ENCODE measurements at regions not wholly inside any gene's neighbourhood (a gene's known extent, or its start where the extent isn't known, plus 50 kb on each side); places are given as distances from the start of the nearest gene placed in this dataset.
A peak's percentile ranks its signal among the peaks of the same experiment; 100 is the strongest.
"Not testable (repeated sequence)": the region's sequence is repeated elsewhere in the genome, so short reads cannot be mapped to it uniquely, and the experiment has no call there.

DNA sequence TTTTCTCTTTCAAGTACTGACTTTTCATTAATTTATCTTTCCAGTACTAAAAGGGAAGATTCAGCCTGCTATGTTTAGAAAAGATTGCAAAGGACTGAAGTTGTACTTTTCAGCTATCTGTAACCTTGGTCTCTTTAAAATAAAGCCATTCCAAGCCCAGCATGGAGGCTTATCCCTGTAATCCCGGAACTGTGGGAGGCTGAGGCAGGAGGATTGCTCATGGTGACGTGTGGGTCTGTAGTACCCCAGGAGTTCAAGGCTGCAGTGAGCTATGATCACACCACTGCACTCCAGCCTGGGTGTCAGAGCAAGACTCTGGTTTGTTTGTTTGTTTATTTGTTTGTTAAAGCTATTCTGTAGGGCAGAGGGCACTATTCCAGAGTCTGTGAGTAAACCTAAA, 50.6 kb upstream of the TMEM170B start:
- DNase-seq = no peak

DNA sequence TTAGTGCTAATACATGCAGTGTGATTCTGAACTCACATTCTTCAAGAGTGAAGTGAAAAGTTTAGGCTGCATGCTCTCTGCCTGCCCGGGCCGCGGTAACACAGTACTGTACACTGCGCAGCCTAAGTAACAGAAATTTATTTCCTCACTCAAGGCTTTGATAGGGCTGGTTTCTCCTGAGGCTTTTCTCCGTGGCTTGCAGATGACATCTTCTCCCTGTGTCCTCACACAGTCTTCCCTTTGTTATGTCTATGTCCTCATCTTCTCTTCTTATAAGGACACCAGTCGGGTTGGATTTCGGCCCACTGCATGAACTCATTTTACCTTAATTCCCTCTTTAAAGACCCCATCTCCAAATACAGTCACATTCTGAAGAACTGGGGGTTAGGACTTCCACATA, 51.1 kb upstream of the TMEM170B start:
- DNase-seq = no peak

DNA sequence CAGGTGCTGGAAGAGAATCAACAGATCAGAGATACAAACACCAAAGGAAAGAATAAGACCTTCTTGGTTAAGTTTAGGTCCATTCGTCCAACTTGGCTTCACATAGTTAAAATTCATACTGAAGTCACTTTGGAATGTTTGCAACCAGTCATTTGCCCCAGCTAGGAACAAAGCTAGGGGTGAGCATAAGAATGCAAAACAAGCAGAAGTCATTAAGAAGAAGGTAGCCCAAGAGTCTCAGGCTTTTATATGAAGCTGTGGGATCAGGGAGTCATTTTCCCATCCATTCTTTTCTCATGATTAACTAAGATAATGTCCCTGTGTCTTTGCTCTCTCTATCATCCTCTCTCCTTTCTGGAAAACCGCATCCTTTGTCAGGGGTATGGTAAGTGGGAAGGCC, 51.5 kb upstream of the TMEM170B start:
- no peak for DNase-seq

DNA sequence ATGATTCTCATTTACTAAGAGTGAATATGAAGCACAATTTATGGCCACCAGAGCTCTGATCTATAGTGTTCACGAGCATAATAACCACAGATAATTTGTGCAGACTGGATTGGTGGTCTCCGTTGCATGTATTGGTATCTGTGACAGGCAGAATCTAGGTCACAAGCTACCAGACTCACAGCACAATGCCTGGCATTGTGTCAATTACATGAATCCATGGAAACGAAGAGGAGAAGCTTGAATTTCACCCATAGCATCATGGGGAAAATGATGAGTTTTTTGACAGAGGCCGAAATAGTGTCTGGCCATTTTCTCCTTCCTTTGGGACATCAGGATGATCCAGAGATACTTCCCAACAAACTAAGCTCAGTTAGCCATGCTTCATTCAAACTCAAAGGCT, 52.3 kb upstream of the TMEM170B start:
- no peak for DNase-seq

DNA sequence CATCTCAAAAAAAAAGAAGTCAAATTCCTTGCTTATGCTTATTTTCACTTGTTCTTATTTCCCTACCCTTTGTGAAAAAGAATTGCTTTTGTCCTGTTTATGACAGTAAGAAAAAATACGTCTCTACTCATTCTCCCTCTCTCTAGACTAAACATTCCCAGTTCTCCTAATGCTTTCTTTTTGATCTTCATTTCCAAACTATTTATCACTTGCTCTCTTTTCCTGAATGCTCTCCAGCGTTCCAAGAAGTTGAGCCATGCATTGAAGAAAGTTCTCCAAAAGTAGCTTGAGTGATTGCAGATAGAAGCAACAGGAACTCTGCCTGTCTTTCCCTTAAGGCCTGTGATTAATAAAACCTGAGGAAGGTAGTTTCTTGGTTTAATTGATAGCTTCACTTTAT, 53.1 kb upstream of the TMEM170B start:
- DNase-seq = peak; percentile 24

DNA sequence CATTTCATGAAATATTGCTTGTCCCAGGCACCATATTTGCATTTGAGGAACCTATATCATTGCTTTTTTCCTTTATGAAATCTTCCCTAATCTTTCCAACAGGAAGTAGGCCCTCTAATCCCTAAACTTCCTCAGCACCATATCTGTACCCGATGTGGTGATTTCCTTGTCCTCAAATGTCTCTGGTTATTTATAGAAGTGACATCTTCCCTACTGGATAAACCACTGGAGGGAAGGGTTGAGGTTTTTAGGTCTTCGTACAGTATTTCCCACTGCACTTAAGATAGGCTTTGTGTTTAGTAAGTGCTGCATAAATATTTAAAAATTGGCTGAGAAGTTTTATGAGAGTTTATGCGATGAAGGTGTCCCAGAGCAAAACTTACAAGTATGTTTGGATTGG, 54.9 kb upstream of the TMEM170B start:
- no peak for DNase-seq

DNA sequence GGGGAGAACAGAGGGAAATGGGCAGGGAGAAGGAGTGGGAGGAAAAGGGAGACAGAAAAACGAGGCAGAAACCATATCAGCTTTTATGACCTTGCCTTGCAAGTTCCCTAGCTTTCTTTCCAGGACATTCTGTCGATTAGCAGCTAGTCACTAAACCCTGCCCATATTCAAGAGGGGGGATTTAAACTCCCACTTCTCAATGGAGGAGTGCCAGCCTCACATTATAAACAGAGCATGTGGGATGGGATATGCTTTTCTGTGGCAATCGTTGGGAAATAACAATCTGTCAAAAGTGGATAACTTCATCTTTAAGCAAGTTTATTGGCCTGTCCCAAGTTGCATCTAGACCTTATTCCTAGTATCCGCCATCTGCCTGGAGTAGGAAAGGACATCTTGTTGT, 57.0 kb upstream of the TMEM170B start:
- no peak for DNase-seq

DNA sequence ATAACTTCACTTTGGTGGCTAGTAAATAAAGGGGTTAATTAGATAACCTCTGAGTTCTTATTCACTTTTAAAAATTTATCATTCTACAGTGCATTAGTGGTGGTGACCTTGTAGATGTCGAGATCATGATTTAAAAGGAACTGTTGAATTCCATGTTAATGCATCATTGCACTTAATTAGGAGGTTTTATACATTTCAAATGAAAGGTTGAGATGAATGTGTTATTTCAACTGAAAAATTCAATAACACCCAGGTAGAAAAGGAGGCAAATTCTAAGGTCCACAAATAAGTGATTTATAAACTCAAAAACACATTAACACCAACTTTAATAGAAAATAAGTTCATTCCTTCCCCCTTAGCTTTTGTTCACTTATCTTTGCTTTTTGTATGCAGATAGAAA, 58.3 kb upstream of the TMEM170B start:
- DNase-seq = no peak

DNA sequence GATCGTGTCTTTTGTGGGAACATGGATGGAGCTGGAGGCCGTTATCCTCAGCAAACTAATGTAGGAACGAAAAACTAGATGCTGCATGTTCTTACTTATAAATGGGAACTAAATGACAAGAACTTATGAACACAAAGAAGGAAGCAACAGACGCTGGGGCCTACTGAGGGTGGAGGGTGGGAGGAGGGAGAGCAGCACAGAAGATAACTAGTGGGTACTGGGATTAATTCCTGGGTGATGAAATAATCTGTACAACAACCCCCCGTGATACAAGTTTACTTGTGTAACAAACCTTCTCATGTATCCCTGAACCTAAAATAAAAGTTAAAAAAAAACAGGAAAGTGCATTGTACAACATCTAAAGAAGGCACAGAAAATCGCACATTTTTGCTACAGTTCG, 59.0 kb upstream of the TMEM170B start:
- DNase-seq = no peak

DNA sequence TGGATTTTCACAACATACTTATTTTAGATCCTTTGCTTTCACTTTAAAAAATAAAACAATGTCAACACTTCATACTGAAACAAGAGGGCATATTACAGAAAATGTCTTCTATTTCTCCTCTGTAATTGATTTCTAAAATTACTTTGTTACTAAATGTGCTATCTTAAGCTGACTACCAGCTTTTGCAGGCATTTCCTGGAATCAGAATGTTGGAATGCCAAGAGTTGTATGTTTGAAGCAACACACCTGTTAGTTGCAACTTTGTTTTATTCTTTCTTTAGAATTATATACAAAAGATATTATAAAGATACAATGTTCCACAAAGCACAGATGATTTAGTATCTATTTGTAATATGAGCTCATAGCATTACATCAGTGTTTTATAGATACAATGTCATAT, 62.5 kb upstream of the TMEM170B start:
- DNase-seq = no peak

DNA sequence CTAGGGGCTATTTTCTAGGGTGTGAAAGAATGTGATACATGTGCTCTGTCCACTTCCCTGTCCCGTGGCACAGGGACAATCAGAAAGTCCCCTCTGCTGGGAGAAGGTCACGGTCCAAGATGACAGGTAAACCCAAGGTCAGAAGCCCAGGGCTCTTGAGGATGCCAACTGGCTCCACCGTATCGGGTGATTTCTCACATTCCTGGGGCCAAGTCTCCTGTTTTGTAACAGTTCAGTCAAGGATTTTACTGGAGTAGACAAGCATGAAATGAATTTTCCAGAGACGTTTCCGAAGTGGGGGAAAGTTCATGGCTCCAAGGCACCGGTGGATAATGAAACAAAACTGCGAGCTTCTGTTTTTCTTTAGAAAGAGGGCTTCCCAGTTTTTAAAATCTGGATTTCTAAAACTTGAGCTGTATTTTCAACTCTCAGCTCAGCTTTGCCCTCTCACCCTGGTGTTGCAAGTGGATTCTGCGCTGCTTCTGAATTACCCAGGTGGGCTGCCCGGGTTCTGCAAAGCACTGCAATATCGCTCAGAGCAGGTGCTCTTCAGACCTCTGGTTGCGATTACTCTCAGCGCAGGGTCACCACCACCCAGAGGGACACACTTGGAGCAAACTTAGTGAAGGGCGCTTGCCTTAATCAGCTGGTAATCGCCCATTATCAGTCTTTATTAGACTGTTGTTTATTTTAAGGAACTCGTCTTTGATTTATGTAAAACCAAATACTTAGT, 64.4 kb upstream of the TMEM170B start:
- DNase-seq = no peak

DNA sequence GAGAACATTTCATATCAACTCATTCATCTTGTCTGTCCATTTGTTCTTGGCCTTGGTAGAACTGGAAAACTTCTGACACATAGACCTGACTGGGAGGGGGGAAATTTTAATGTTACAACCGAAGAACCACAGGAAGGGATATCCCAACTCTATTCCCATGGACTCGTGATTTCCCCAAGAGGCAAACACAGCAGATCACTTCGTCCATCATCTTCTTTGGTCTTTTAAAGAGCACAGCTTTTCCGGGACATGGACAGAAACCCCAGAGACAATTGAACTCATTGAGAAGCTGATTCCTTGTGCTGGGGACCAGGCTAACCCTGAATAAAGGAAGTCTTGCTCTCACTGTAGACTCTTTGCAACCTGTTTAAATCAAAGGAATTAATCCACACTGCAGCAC, 66.3 kb upstream of the TMEM170B start:
- no peak for DNase-seq

DNA sequence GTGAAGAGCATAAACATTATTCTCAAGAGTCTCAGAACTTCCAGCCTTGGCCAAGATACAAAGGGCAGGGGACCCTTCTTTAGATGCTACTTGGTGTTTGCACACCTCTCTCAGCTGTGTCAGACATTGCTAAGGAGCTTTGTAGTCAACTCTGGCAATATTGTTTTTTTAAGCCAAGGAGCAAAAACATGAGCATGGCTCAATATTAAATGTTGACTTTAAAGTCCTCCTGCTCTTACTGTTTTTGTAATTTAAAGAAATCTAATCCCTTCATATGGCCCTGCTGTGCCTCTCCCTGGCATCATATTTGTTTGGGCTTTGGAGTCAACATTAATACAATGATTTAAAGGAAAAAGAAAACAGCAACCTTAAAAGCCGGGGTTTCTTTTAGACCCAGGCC, 67.9 kb upstream of the TMEM170B start:
- DNase-seq = no peak

DNA sequence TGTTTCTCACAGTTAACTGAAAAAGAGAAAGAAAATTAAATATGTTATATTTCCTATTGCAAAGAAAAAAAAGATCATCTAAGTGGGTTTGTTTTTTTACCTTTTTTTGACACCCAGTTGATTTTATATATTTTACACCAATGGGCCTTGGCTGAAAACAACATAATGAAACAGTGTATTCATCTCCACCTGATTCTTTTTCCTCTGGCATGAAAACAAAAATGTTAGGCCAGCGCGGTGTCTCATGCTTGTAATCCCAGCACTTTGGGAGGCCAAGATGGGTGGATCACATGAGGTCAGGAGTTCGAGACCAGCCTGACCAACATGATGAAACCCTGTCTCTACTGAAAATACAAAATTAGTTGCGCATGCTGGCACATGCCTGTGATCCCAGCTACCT, 69.3 kb upstream of the TMEM170B start:
- not testable (repeated sequence) for DNase-seq

DNA sequence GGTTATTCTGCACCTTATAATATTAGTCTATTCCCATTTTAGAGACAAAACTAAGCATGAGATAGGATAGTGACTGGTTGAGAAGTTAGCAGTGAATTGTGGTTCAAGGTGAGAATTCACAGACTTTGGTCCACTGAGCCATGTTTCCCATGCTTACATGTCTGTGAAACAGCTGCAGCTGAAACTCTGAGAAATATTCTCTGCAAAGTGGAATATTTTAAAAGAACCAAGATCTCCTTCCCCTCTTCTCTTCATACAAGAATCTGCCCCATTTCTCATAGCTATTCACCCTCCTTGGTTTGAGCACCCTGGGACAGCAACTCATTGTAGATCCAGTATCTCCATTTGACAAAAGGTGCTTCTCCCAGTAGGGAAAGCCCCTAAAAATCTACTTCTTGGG, 70.2 kb upstream of the TMEM170B start:
- DNase-seq = no peak

DNA sequence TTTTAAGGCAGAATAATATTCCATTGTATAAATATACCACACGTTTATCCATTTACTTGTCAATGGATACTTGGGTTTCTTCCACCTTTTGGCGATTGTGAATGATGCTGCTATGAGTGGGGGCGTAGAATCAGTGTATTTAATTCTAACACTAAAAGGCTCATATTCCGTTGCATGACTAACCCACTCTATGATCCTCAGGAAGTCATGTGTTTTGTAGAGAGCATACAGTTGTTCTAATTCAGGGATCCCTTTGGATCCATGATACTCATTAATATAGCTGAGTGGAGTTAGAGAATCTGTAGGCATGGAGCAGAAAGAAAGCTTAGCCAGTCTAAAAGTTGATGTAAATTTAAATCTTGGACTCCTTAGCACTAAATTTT, 74.2 kb upstream of the TMEM170B start:
- DNase-seq = no peak

DNA sequence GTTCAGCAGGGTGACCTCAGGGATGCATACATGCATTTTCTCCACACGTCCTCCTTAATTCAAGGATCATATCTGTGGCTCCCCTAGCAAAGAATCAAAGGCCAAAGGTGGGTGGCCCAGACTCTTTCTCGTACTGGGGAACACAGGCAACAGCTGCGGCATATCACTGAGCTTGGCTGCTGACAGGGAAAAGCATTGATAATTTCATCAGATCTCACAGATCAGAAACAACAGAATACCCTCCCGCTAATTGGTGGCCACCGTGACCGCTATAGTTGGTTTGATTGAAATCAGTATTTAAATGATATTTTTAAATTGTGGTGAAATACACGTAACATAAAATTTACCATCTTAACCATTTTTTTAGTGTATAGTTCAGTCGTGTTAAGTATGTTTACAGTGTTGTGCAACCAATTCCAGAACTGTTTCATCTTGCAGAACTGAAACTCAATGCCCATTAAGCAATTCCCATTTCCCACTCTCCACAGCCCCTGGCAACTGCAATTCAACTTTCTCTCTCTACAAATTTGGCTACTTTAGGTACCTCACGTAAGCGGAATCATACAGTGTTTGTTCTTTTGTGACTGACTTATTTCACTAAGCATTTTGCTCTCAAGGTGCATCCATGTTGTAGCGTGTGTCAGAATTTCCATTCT, 74.7 kb upstream of the TMEM170B start:
- DNase-seq = no peak

DNA sequence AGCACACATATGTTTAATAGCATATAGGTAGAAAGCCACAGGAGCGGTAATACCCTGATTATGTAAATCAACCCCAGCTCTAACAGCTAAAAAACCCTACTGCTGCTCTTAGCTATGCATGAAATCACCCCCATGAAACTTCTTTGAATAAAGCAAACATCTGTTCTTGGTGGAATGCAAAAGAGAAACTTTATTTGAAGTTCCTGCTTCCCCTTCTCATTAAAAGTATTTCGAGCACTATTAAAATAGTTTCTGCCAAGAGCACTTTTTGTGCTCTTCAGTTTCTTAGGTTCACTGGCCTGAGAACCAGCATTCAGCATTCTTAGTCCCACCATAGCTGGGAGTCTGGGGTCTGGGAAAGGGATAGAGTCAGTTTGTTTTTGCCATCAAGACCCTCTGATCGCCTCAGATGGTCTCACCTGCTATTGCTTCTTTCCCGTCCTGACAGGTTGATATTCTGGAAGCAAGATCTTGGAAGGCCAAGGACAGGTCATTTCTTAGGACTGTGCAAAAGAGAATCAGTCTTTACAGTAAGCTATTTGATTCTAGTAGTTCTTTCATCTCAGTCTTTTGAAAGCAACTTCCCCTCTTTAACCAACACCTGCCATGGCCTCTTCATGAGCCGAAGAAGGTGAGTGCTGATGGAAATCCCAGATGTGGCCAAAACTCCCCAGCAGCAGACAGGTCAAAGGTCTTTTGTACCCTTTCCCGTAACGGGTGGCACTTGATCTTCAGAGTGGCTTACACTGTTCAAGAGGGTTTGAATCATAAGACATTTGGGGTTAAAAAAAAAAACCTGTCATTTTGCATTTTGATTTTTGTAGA, 76.5 kb upstream of the TMEM170B start:
- DNase-seq = no peak

DNA sequence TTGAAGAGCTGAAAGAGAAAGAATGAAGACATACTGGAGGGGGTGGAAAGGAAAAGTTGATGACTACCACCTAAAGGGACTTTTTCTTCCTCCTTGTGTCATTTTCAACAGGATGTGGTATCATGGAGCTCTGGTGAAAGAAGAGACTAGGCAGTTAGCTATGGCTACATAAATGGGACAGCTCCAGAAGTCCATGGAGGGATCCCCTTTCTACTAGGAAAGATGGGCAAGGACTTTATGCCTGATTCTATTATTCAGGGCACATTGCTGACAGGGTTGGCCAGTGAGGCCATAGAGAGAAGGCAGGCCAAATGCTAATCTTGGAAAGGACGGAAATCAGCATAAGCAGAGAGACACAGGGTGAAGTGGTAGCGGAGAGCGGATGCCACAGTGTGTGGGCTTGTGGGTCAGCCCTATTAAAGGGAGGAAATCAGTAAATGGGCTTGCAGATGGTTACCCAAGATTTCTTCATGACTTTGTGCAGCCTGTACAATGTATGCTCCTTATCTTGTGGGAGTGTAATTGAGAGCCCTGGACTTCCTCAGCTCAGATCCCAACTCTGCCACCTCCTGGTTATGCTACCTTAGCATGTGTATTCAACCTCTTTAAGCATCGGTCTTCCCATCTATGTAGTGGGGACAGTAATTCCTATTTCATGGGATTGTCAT, 77.4 kb upstream of the TMEM170B start:
- peak; percentile 58 for DNase-seq

DNA sequence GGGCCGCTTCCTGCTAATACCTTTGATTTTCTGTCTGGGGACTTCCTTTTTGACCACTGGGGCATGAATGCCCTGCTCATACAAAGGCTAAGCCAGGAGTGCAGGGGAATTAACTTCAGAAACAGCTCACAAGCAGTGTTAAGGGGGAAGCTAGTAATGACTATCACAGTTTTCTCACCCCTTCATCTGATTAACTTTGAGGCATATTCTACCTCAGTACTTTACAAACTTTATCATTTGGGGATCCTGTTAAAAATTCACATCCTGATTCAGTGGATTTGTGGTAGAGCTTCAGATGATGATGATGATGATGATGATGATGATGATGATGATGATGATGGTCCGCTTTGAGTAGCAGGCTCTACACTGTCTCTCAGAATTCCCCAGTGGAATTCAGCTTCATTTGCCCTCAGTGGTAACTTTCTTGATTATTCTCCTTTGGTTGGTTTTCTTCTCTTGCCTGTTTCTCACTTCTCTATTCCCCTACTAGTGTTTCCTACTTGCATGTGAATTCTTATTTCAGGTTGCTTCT, 78.4 kb upstream of the TMEM170B start:
- DNase-seq = no peak

DNA sequence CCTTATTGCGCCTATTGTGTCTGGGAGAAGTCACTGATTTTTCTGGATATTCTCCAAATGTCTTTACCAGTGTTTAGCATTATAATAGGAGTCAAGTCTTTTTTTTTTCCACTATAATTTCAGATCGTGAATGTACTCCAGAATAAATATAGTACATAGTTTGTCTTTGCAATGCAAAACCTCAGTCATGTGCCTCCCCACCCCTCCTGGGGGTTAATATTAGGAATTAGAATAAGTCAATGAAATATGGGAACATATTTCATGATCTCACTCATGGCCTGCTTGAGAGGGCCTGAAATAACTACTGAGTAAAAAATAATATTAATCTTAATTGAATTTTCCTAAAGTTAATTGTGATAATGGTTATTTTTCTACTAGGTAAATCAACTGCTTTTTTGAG, 79.0 kb upstream of the TMEM170B start:
- DNase-seq = no peak

DNA sequence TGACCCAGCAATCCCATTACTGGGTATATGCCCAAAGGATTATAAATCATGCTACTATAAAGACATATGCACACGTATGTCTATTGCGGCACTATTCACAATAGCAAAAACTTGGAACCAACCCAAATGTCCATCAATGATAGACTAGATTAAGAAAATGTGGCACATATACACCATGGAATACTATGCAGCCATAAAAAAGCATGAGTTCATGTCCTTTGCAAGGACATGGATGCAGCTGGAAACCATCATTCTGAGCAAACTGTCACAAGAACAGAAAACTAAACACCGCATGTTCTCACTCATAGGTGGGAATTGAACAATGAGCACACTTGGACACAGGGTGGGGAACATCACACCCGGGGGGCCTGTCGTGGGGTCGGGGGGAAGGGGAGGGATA, 80.1 kb upstream of the TMEM170B start:
- DNase-seq = not testable (repeated sequence)

DNA sequence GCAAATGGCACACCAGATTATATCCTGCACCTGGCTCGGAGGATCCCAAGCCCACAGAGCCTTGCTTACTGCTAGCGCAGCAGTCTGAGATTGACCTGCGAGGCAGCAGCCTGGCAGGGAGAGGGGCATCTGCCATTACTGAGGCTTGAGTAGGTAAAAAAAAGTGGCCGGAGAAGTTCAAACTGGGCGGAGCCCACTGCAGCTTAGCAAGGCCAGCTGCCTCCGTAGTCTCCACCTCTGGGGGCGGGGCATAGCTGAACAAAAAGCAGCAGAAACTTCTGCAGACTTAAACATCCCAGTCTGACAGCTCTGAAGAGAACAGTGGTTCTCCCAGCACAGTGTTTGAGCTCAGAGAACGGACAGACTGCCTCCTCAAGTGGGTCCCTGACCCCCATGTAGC, 85.4 kb upstream of the TMEM170B start:
- not testable (repeated sequence) for DNase-seq

Measured in fibroblast of skin of right biceps (primary cell).